ENCODE measurements at regions not wholly inside any gene's neighbourhood (a gene's known extent, or its start where the extent isn't known, plus 50 kb on each side); places are given as distances from the start of the nearest gene placed in this dataset.

DNA sequence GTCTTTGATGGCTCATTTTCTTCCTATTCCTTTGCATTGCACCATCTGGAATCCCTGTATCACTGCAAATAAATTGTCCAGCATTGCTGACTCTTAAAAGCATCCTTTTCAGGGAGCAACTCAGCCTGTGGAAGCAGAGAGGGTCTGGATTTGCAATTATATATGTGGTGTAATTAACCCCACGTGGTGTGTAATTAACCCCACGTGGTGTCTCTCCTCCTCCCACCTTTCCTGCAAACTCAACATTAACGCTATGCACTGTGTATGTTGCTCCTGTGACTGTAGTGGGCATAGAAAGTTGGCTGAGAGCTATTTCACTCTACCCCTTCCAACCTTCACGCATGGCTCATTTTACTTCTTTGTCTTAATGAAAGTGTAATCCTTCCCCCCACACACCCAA, 689.0 kb upstream of the COBL start:
- Histone ChIP-seq H2BK5ac (ENCODE audit: low read depth, low read length, poor library complexity, severe bottlenecking) (no peak overlapping the region), H2BK120ac (ENCODE audit: low read depth, low read length) (no peak overlapping the region), H3K9me3 (ENCODE audit: control insufficient read depth, insufficient read depth, low read length) (peaks cover 15% of the 10 kb centered on the region), H3K56ac (ENCODE audit: extremely low read depth, insufficient read depth, low read length) (no peak overlapping the region), H3K9ac (ENCODE audit: low read depth, low read length) (no peak overlapping the region), H2BK15ac (ENCODE audit: low read depth, low read length) (no peak overlapping the region), H3K27ac (ENCODE audit: insufficient read depth, low read length) (no peak overlapping the region), H4K20me1 (ENCODE audit: insufficient read depth, low read length) (no peaks in the 10 kb centered on the region), H3K4me2 (ENCODE audit: low read depth, low read length) (no peak overlapping the region), H3K4ac (ENCODE audit: low read depth, low read length) (no peak overlapping the region), H3K79me1 (ENCODE audit: low read depth in 1 of 2, low read length in 2 of 2) (no peaks in the 10 kb centered on the region), H3K18ac (ENCODE audit: low read depth, low read length) (no peak overlapping the region), H2BK20ac (ENCODE audit: low read depth, low read length) (no peak overlapping the region), H2AK9ac (replicated peaks; ENCODE audit: low read depth, low read length, poor library complexity) (no peak overlapping the region), H3K9me1 (ENCODE audit: insufficient read depth, low read length) (no peaks in the 10 kb centered on the region), H3K4me3 (ENCODE audit: insufficient read depth, low read depth, low read length) (no peak overlapping the region), H2AFZ (replicated peaks; ENCODE audit: low read length, poor library complexity) (no peak overlapping the region), H3K36me3 (ENCODE audit: control insufficient read depth, insufficient read depth, low read length) (no peaks in the 10 kb centered on the region), H3K4me1 (ENCODE audit: control insufficient read depth, insufficient read depth, low read length) (no peaks in the 10 kb centered on the region), H4K8ac (ENCODE audit: low read depth in 2 of 2, low read length in 2 of 2) (no peak overlapping the region), H3K23ac (ENCODE audit: low read depth, low read length) (no peak overlapping the region), H4K91ac (ENCODE audit: insufficient read depth, low read depth, low read length) (no peak overlapping the region), H3K27me3 (ENCODE audit: control insufficient read depth, insufficient read depth, low read length) (no peaks in the 10 kb centered on the region), H4K5ac (ENCODE audit: low read depth, low read length) (no peak overlapping the region), H2AK5ac (ENCODE audit: low read depth, low read length) (no peak overlapping the region), H3K14ac (replicated peaks; ENCODE audit: low read depth, low read length) (no peak overlapping the region)
- TF ChIP-seq RCOR1 (IDR thresholded peaks at IDR 0.05; ENCODE audit: insufficient replicate concordance, low read length) (no peak), RFX5 (IDR thresholded peaks at IDR 0.05; ENCODE audit: low read depth, low read length) (no peak), NFE2L2 (IDR thresholded peaks at IDR 0.05; ENCODE audit: low read depth, low read length) (no peak), MAFK (IDR thresholded peaks at IDR 0.05; ENCODE audit: low read depth, low read length) (no peak), CEBPB (IDR thresholded peaks at IDR 0.05; ENCODE audit: low read depth, low read length) (no peak), MAZ (IDR thresholded peaks at IDR 0.05; ENCODE audit: borderline replicate concordance, low read depth, low read length) (no peak), POLR2A (IDR thresholded peaks at IDR 0.05; ENCODE audit: low read depth, low read length) (no peak), MXI1 (IDR thresholded peaks at IDR 0.05; ENCODE audit: borderline replicate concordance, low read depth, low read length) (no peak), SMC3 (IDR thresholded peaks at IDR 0.05; ENCODE audit: low read depth, low read length) (no peak), RAD21 (IDR thresholded peaks at IDR 0.05; ENCODE audit: low read length) (no peak), BHLHE40 (IDR thresholded peaks at IDR 0.05; ENCODE audit: low read depth, low read length) (no peak), FOS (IDR thresholded peaks at IDR 0.05; ENCODE audit: low read depth, low read length) (no peak), CHD1 (IDR thresholded peaks at IDR 0.05; ENCODE audit: low read depth, low read length) (no peak)
- TF ChIP-seq, protein P1, sequence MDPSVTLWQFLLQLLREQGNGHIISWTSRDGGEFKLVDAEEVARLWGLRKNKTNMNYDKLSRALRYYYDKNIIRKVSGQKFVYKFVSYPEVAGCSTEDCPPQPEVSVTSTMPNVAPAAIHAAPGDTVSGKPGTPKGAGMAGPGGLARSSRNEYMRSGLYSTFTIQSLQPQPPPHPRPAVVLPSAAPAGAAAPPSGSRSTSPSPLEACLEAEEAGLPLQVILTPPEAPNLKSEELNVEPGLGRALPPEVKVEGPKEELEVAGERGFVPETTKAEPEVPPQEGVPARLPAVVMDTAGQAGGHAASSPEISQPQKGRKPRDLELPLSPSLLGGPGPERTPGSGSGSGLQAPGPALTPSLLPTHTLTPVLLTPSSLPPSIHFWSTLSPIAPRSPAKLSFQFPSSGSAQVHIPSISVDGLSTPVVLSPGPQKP (IDR thresholded peaks at IDR 0.05; ENCODE audit: borderline replicate concordance, low read depth, low read length) = no peak
- TF ChIP-seq, protein P2, sequence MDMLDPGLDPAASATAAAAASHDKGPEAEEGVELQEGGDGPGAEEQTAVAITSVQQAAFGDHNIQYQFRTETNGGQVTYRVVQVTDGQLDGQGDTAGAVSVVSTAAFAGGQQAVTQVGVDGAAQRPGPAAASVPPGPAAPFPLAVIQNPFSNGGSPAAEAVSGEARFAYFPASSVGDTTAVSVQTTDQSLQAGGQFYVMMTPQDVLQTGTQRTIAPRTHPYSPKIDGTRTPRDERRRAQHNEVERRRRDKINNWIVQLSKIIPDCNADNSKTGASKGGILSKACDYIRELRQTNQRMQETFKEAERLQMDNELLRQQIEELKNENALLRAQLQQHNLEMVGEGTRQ (IDR thresholded peaks at IDR 0.05; ENCODE audit: low read depth, low read length) = no peak
- TF ChIP-seq, protein P3, sequence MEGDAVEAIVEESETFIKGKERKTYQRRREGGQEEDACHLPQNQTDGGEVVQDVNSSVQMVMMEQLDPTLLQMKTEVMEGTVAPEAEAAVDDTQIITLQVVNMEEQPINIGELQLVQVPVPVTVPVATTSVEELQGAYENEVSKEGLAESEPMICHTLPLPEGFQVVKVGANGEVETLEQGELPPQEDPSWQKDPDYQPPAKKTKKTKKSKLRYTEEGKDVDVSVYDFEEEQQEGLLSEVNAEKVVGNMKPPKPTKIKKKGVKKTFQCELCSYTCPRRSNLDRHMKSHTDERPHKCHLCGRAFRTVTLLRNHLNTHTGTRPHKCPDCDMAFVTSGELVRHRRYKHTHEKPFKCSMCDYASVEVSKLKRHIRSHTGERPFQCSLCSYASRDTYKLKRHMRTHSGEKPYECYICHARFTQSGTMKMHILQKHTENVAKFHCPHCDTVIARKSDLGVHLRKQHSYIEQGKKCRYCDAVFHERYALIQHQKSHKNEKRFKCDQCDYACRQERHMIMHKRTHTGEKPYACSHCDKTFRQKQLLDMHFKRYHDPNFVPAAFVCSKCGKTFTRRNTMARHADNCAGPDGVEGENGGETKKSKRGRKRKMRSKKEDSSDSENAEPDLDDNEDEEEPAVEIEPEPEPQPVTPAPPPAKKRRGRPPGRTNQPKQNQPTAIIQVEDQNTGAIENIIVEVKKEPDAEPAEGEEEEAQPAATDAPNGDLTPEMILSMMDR (conservative IDR thresholded peaks at IDR 0.05; ENCODE audit: low read depth, low read length) = no peak
- ATAC-seq (ENCODE audit: low read depth) (no peak), DNase-seq (no peak)
- dilution Hi-C loops (cut with HindIII; ENCODE audit: low sequenced_read_pairs, unreplicated experiment) (no loop called here), intact Hi-C loops (cut with micrococcal nuclease) (no loop called here), in situ Hi-C loops (cut with MboI; ENCODE audit: low sequenced_read_pairs) (no loop called here)
- ChIA-PET CTCF (no interaction called here), POLR2A (ENCODE audit: unreplicated experiment) (no interaction called here)
- BruUV-seq (replicated peaks) = no TSS peak
- no CpG with 5 or more reads among the region's 4 CpGs for WGBS, 2 experiments (ENCODE audit: extremely low coverage in 2 of 2, insufficient read length in 1 of 2)
